ENCODE measurements at regions not wholly inside any gene's neighbourhood (a gene's known extent, or its start where the extent isn't known, plus 50 kb on each side); places are given as distances from the start of the nearest gene placed in this dataset.

DNA sequence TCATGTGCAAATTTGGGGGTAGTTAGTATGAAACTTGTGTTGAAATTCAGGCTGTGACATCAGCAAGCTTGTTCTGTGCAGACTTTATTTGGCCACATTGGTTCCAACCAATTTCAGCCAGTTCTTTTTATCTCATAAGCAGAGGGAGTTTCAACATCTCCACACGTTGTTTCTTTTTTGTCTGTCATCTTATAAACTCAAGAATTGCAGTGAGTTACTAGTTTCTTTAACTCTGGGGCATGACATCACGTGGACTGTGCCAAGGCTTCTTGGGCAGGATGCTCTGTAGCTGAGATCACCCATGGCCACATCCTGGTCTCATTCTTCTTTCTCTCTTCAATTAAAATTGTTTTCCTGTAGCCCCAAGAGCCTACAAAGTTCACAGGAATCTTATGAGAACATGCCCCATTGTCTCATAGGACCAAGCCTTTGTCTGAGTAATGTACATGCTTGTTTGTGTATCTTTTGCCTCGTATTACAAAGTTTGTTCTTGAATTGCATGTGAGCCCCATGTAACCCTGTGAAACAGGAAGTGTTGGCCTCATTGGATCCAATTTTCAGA lies 982.0 kb upstream of the TMEM132C start:
- Histone ChIP-seq H4K20me1 (ENCODE audit: control insufficient read depth, insufficient read depth, low read length, poor library complexity, severe bottlenecking) (no peaks in the 10 kb centered on the region), H3K4me2 (replicated peaks; ENCODE audit: low read depth, low read length, poor library complexity, severe bottlenecking) (no peak overlapping the region), H3K9ac (ENCODE audit: low read length) (no peak overlapping the region), H3K4me3 (ENCODE audit: control extremely low read depth in 1 of 5, extremely low read depth in 1 of 5, insufficient read depth in 1 of 5, low read depth in 2 of 5, low read length in 4 of 5) (no peak overlapping the region), H3K36me3 (replicated peaks in 1 of 2; ENCODE audit: control extremely low read depth in 1 of 2, control insufficient read depth in 1 of 2, extremely low read depth in 1 of 2, insufficient read depth in 2 of 2, low read length in 1 of 2) (no peaks in the 10 kb centered on the region), H3K79me2 (ENCODE audit: control insufficient read depth, insufficient read depth, low read length) (no peaks in the 10 kb centered on the region), H3K4me1 (ENCODE audit: control insufficient read depth in 2 of 2, insufficient read depth in 2 of 2, low read length in 2 of 2) (no peaks in the 10 kb centered on the region), H3K27ac (ENCODE audit: low read length in 2 of 2) (no peak overlapping the region), H3K9me3 (ENCODE audit: control extremely low read depth in 1 of 3, control insufficient read depth in 2 of 3, insufficient read depth in 1 of 3, low read length in 2 of 3) (peaks cover 0 to 10% (median 0%) of the 10 kb centered on the region in 3 donors), H2AFZ (ENCODE audit: insufficient read depth, low read depth, low read length, poor library complexity, severe bottlenecking) (no peak overlapping the region), H3K27me3 (replicated peaks in 1 of 4; ENCODE audit: control extremely low read depth in 1 of 4, control insufficient read depth in 3 of 4, insufficient read depth in 4 of 4, low read length in 3 of 4) (no peaks in the 10 kb centered on the region)
- H3K27ac Mint-ChIP-seq, result no peak overlapping the region
- H3K4me1 Mint-ChIP-seq, result no peaks in the 10 kb centered on the region
- POLR2A ChIA-PET, result no interaction called here
- no peak for TF ChIP-seq EZH2 (IDR thresholded peaks at IDR 0.05; ENCODE audit: borderline replicate concordance, insufficient read depth, low read depth, low read length, poor library complexity, severe bottlenecking)
- TF ChIP-seq, protein P1, sequence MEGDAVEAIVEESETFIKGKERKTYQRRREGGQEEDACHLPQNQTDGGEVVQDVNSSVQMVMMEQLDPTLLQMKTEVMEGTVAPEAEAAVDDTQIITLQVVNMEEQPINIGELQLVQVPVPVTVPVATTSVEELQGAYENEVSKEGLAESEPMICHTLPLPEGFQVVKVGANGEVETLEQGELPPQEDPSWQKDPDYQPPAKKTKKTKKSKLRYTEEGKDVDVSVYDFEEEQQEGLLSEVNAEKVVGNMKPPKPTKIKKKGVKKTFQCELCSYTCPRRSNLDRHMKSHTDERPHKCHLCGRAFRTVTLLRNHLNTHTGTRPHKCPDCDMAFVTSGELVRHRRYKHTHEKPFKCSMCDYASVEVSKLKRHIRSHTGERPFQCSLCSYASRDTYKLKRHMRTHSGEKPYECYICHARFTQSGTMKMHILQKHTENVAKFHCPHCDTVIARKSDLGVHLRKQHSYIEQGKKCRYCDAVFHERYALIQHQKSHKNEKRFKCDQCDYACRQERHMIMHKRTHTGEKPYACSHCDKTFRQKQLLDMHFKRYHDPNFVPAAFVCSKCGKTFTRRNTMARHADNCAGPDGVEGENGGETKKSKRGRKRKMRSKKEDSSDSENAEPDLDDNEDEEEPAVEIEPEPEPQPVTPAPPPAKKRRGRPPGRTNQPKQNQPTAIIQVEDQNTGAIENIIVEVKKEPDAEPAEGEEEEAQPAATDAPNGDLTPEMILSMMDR (IDR thresholded peaks at IDR 0.05), result no peak
- intact Hi-C loops (cut with micrococcal nuclease), result no loop called here
- 70% methylated on average over 2 of the region's 3 CpGs for WGBS (ENCODE audit: insufficient coverage)
- DNase-seq (no peak), ATAC-seq (ENCODE audit: low read depth) (no peak)
- H3K9me3 Mint-ChIP-seq (ENCODE audit: insufficient read depth), result no peaks in the 10 kb centered on the region
- no peaks in the 10 kb centered on the region for H3K27me3 Mint-ChIP-seq
- H3K4me3 Mint-ChIP-seq, result no peak overlapping the region
- CTCF ChIA-PET, result no interaction called here

DNA sequence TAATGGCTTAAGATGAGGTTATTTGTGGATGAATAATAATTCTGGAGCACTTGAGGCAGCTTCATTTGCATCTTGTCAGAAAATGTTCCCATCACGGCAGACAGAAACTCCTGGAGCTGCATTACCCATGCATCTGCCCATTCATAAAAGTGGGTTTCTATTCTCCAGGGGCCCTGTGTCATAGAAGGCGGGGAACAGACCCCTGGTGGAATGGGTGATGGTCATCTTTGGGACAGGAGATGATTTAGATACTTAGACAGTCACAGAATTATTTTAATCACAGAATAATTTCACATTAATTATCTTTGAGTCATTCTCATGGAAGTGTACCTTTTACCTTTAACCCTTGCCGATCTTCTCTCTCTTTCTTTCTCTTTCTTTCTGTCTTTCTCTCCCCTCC lies 980.7 kb upstream of the TMEM132C start:
- Mint-ChIP-seq H3K9me3 (ENCODE audit: insufficient read depth) (no peaks in the 10 kb centered on the region), H3K4me3 (no peak overlapping the region), H3K4me1 (no peaks in the 10 kb centered on the region), H3K27ac (no peak overlapping the region), H3K27me3 (no peaks in the 10 kb centered on the region)
- no peak overlapping the region for H3K27ac ChIP-seq (ENCODE audit: low read length in 2 of 2)
- H3K4me2 ChIP-seq (replicated peaks; ENCODE audit: low read depth, low read length, poor library complexity, severe bottlenecking), result no peak overlapping the region
- WGBS (ENCODE audit: insufficient coverage), result no CpG with 5 or more reads among the region's 3 CpGs
- H3K36me3 ChIP-seq (replicated peaks in 1 of 2; ENCODE audit: control extremely low read depth in 1 of 2, control insufficient read depth in 1 of 2, extremely low read depth in 1 of 2, insufficient read depth in 2 of 2, low read length in 1 of 2), result no peaks in the 10 kb centered on the region
- no peak overlapping the region for H3K9ac ChIP-seq (ENCODE audit: low read length)
- no peaks in the 10 kb centered on the region for H3K27me3 ChIP-seq (replicated peaks in 1 of 4; ENCODE audit: control extremely low read depth in 1 of 4, control insufficient read depth in 3 of 4, insufficient read depth in 4 of 4, low read length in 3 of 4)
- no peaks in the 10 kb centered on the region for H3K4me1 ChIP-seq (ENCODE audit: control insufficient read depth in 2 of 2, insufficient read depth in 2 of 2, low read length in 2 of 2)
- H3K79me2 ChIP-seq (ENCODE audit: control insufficient read depth, insufficient read depth, low read length), result no peaks in the 10 kb centered on the region
- no peaks in the 10 kb centered on the region for H4K20me1 ChIP-seq (ENCODE audit: control insufficient read depth, insufficient read depth, low read length, poor library complexity, severe bottlenecking)
- TF ChIP-seq, protein P1 (IDR thresholded peaks at IDR 0.05), result no peak
- no peak for TF ChIP-seq EZH2 (IDR thresholded peaks at IDR 0.05; ENCODE audit: borderline replicate concordance, insufficient read depth, low read depth, low read length, poor library complexity, severe bottlenecking)
- CTCF ChIA-PET, result no interaction called here
- peaks cover 0 to 3% (median 0%) of the 10 kb centered on the region in 3 donors for H3K9me3 ChIP-seq (ENCODE audit: control extremely low read depth in 1 of 3, control insufficient read depth in 2 of 3, insufficient read depth in 1 of 3, low read length in 2 of 3)
- no peak overlapping the region for H2AFZ ChIP-seq (ENCODE audit: insufficient read depth, low read depth, low read length, poor library complexity, severe bottlenecking)
- no peak overlapping the region for H3K4me3 ChIP-seq (ENCODE audit: control extremely low read depth in 1 of 5, extremely low read depth in 1 of 5, insufficient read depth in 1 of 5, low read depth in 2 of 5, low read length in 4 of 5)
- no peak for DNase-seq
- intact Hi-C loops (cut with micrococcal nuclease), result no loop called here
- POLR2A ChIA-PET, result no interaction called here
- no peak for ATAC-seq (ENCODE audit: low read depth)

Data from B cell (primary cell).